HG03354 (cell line): ENCODE measurements at regions not wholly inside any gene's neighbourhood (a gene's known extent, or its start where the extent isn't known, plus 50 kb on each side); places are given as distances from the start of the nearest gene placed in this dataset.

Experiments
- ATAC-seq: cut with Tn5 transposase; IDR thresholded peaks from one replicate; pipeline ENCODE4 v1.9.1; 2021; ENCODE audit warnings: mild to moderate bottlenecking; ENCODE audit not compliant: unreplicated experiment, poor library complexity, severe bottlenecking

GRCh38 chr3:43159131-43159875, 53.4 kb upstream of the POMGNT2 start:
- ATAC-seq: no peak

GRCh38 chr3:43156812-43157455, 51.1 kb upstream of the POMGNT2 start:
- ATAC-seq: no peak

GRCh38 chr3:43155464-43156121, 49.7 kb upstream of the POMGNT2 start:
- no peak for ATAC-seq
